GM12878 (cell line): ENCODE measurements at regions not wholly inside any gene's neighbourhood (a gene's known extent, or its start where the extent isn't known, plus 50 kb on each side); places are given as distances from the start of the nearest gene placed in this dataset.

Experiments used
- ATAC-seq: fragments of 200-7000 bp; cut with Tn5 transposase; 3 replicates; pipeline ENCODE4 v1.9.1; 2020; ENCODE audit warnings: mild to moderate bottlenecking, moderate library complexity
- BruUV-seq: library from RNA; stranded (reverse); fragments of 400-500 nt; replicated peaks from 2 replicates; lab custom pipeline; 2021; lab: Mats Ljungman, UMichigan
- CTCF ChIA-PET: fragments of 300-600 bp; sonication (Branson Sonifier 250); formaldehyde crosslinking; extraction: SDS; loops from one replicate; lab custom pipeline; 2021; ENCODE audit warnings: inconsistent platforms; lab: Yijun Ruan, JAX
- POLR2A ChIA-PET: fragments of 350-600 bp; formaldehyde crosslinking; extraction: SDS; loops from one replicate; lab custom pipeline; 2021; ENCODE audit warnings: inconsistent platforms; lab: Charles Lee
- RAD21 ChIA-PET: fragments of 300-600 bp; sonication (Branson Sonifier 250); formaldehyde crosslinking; loops from one replicate; lab custom pipeline; 2023; ENCODE audit warnings: antibody characterized with exemption; ENCODE audit not compliant: unreplicated experiment; lab: Charles Lee
- SMC1A ChIA-PET: fragments of 300-600 bp; sonication (Branson Sonifier 250); formaldehyde crosslinking; loops from one replicate; lab custom pipeline; 2023; ENCODE audit not compliant: unreplicated experiment, uncharacterized antibody; lab: Charles Lee
- DNase-seq: peaks from one replicate; pipeline ENCODE4 v3.0.0-alpha.2; 2011; ENCODE audit warnings: low read depth, low spot score
- FAIRE-seq: peaks from 3 replicates; lab custom pipeline; 2011; peaks lifted over from hg19 to GRCh38; lab: Jason Lieb, UNC
- H2AFZ ChIP-seq: 2 replicates; pipeline ENCODE4 v1.6.0; 2011; ENCODE audit warnings: low read depth, low read length, control low read depth; ENCODE audit not compliant: control insufficient read depth
- H3K27ac ChIP-seq: 2 replicates; pipeline ENCODE4 v1.5.1; 2011; ENCODE audit warnings: control low read depth; ENCODE audit not compliant: control insufficient read depth, insufficient read depth
- H3K27me3 ChIP-seq, 2 experiments: replicated peaks in 1 of 2; 2 replicates each; pipeline versions ENCODE4 v1.6.0 to v1.6.1; 2011; ENCODE audit warnings: low read length in 1 of 2; ENCODE audit not compliant: control insufficient read depth in 2 of 2, insufficient read depth in 2 of 2
- H3K36me3 ChIP-seq, 2 experiments: 2 replicates each; pipeline ENCODE4 v1.5.1; 2011; ENCODE audit warnings: low read length in 1 of 2; ENCODE audit not compliant: control insufficient read depth in 2 of 2, insufficient read depth in 2 of 2
- H3K4me1 ChIP-seq: 2 replicates; pipeline ENCODE4 v1.6.1; 2011; ENCODE audit warnings: mild to moderate bottlenecking, low read length, moderate library complexity, mixed read lengths; ENCODE audit not compliant: control insufficient read depth, insufficient read depth
- H3K4me2 ChIP-seq: 2 replicates; pipeline ENCODE4 v1.6.0; 2011; ENCODE audit warnings: control low read depth; ENCODE audit not compliant: control insufficient read depth, insufficient read depth
- H3K4me3 ChIP-seq: fragments of 200-600 bp; sonication (generic); 2 replicates; pipeline ENCODE4 v1.5.1; 2016
- H3K79me2 ChIP-seq: 2 replicates; pipeline ENCODE4 v1.6.0; 2011; ENCODE audit warnings: low read length; ENCODE audit not compliant: control insufficient read depth, insufficient read depth
- H3K9ac ChIP-seq: 2 replicates; pipeline ENCODE4 v1.8.0; 2011; ENCODE audit warnings: low read length, control low read depth, mixed read lengths; ENCODE audit not compliant: control insufficient read depth, insufficient read depth
- H3K9me3 ChIP-seq: replicated peaks from 3 replicates; pipeline ENCODE4 v1.5.1; 2011; ENCODE audit warnings: mild to moderate bottlenecking, low read length; ENCODE audit not compliant: control insufficient read depth, insufficient read depth
- H4K20me1 ChIP-seq: 2 replicates; pipeline ENCODE4 v1.6.0; 2011; ENCODE audit not compliant: control insufficient read depth, insufficient read depth
- CBX5 ChIP-seq: sonication (generic); IDR thresholded peaks from 2 replicates; pipeline ENCODE4 v1.6.1; 2016; ENCODE audit warnings: low read depth, moderate library complexity, mild to moderate bottlenecking, inconsistent platforms
- E2F8 ChIP-seq: fragments of 450-650 bp; IDR thresholded peaks from 2 replicates; pipeline ENCODE4 v1.6.1; 2018; ENCODE audit warnings: mild to moderate bottlenecking, low read depth, moderate library complexity; ENCODE audit not compliant: partially characterized antibody
- ETV6 ChIP-seq, 2 experiments: fragments of 450-650 bp in 1 of 2; IDR thresholded peaks in 1 of 2; conservative IDR thresholded peaks in 1 of 2; 2 replicates each; pipeline ENCODE4 v1.6.1; 2014; ENCODE audit warnings: antibody characterized with exemption in 1 of 2, borderline replicate concordance in 1 of 2, low read depth in 1 of 2, mild to moderate bottlenecking in 1 of 2, moderate library complexity in 1 of 2
- JUND ChIP-seq: IDR thresholded peaks from 2 replicates; pipeline ENCODE4 v1.6.1; 2012; ENCODE audit warnings: low read depth, mild to moderate bottlenecking, low read length, improper control_type of control experiment, moderate library complexity
- KAT2A ChIP-seq: conservative IDR thresholded peaks from 2 replicates; pipeline ENCODE4 v1.6.1; 2011; ENCODE audit warnings: low read depth, low read length; ENCODE audit not compliant: control insufficient read depth
- MTA2 ChIP-seq: fragments of 450-650 bp; IDR thresholded peaks from 2 replicates; pipeline ENCODE4 v1.6.1; 2016; ENCODE audit warnings: low read depth, mild to moderate bottlenecking, moderate library complexity
- POLR2AphosphoS2 ChIP-seq: IDR thresholded peaks from 2 replicates; pipeline ENCODE4 v1.6.1; 2011; ENCODE audit warnings: low read depth, mild to moderate bottlenecking, low read length, improper control_type of control experiment, moderate library complexity
- RBBP5 ChIP-seq: fragments of 200-600 bp; sonication (generic); conservative IDR thresholded peaks from 2 replicates; pipeline ENCODE4 v1.6.1; 2016
- RCOR1 ChIP-seq: conservative IDR thresholded peaks from 2 replicates; pipeline ENCODE4 v1.6.1; 2012; ENCODE audit warnings: low read depth, low read length, improper control_type of control experiment
- SKIL ChIP-seq: fragments of 450-650 bp; IDR thresholded peaks from 2 replicates; pipeline ENCODE4 v1.6.1; 2017; ENCODE audit warnings: mild to moderate bottlenecking, low read depth, inconsistent platforms; ENCODE audit not compliant: poor library complexity, severe bottlenecking
- SMC3 ChIP-seq: IDR thresholded peaks from 2 replicates; pipeline ENCODE4 v1.6.1; 2011; ENCODE audit warnings: low read length, improper control_type of control experiment, borderline replicate concordance
- STAT1 ChIP-seq: fragments of 450-650 bp; conservative IDR thresholded peaks from 2 replicates; pipeline ENCODE4 v1.6.1; 2014; ENCODE audit warnings: antibody characterized with exemption, mild to moderate bottlenecking
- TCF3 ChIP-seq: IDR thresholded peaks from 2 replicates; pipeline ENCODE4 v1.6.1; 2012; ENCODE audit warnings: low read depth, mild to moderate bottlenecking, low read length, borderline replicate concordance; ENCODE audit not compliant: insufficient read depth
- ZNF384 ChIP-seq: IDR thresholded peaks from 2 replicates; pipeline ENCODE4 v1.6.1; 2012; ENCODE audit warnings: low read depth, mild to moderate bottlenecking, low read length, improper control_type of control experiment, borderline replicate concordance
- ZNF592 ChIP-seq: fragments of 450-650 bp; IDR thresholded peaks from 2 replicates; pipeline ENCODE4 v1.6.1; 2017; ENCODE audit warnings: mild to moderate bottlenecking, moderate library complexity
- ZNF622 ChIP-seq: fragments of 450-650 bp; IDR thresholded peaks from 2 replicates; pipeline ENCODE4 v1.6.1; 2017; ENCODE audit warnings: mild to moderate bottlenecking, inconsistent platforms
- WGBS: methylation state at CpG from one replicate; pipeline ENCODE4 v1.1.6; 2016; ENCODE audit warnings: low lambda C conversion rate; ENCODE audit not compliant: insufficient replicate concordance, insufficient coverage; ENCODE audit errors: missing lambda C conversion rate; 5-methylcytosine and 5-hydroxymethylcytosine counted together
- in situ Hi-C: fragments of 300-500 bp; cut with MboI; formaldehyde crosslinking; loops from 9 replicates; pipeline ENCODE4 v1.14.3; 2018; ENCODE audit warnings: mixed read lengths
- intact Hi-C: fragments of 100-400 bp; cut with micrococcal nuclease; formaldehyde crosslinking; loops from one replicate; pipeline ENCODE4 v1.14.2; 2022; ENCODE audit not compliant: unreplicated experiment

GRCh38 chr13:110045919-110046318 lies 259.5 kb upstream of the IRS2 start:
- ATAC-seq (no peak), DNase-seq (no peak), FAIRE-seq (no peak)
- H3K4me3 ChIP-seq: no peak overlapping the region
- no peaks in the 10 kb centered on the region for H3K4me1 ChIP-seq
- H4K20me1 ChIP-seq: no peaks in the 10 kb centered on the region
- intact Hi-C loops: no loop called here
- no peaks in the 10 kb centered on the region for H3K79me2 ChIP-seq
- BruUV-seq: no TSS peak
- H2AFZ ChIP-seq: no peak overlapping the region
- no peak overlapping the region for H3K4me2 ChIP-seq
- H3K27ac ChIP-seq: no peak overlapping the region
- CTCF ChIA-PET: no interaction called here
- POLR2A ChIA-PET: no interaction called here
- H3K36me3 ChIP-seq: no peaks in the 10 kb centered on the region
- 63% methylated on average over 5 of the region's 5 CpGs for WGBS
- RAD21 ChIA-PET: no interaction called here
- in situ Hi-C loops: no loop called here
- SMC1A ChIA-PET: no interaction called here
- no peak overlapping the region for H3K9ac ChIP-seq
- TF ChIP-seq TCF3 (no peak), POLR2AphosphoS2 (no peak), E2F8 (no peak), ZNF592 (no peak), ZNF384 (no peak), SKIL (no peak), JUND (no peak), RCOR1 (no peak), KAT2A (no peak), ETV6 (conservative IDR thresholded peaks at IDR 0.05 in 1 of 2, IDR thresholded peaks at IDR 0.05 in 1 of 2; ENCODE audit: borderline replicate concordance in 1 of 2, low read depth in 1 of 2) (no peak), MTA2 (no peak), RBBP5 (no peak), CBX5 (no peak), STAT1 (no peak), SMC3 (no peak), ZNF622 (no peak)
- no peaks in the 10 kb centered on the region for H3K27me3 ChIP-seq
- H3K9me3 ChIP-seq: no peaks in the 10 kb centered on the region
